SHP77 treated with DMSO at 0.1 percent for 48 hours (cell line): ENCODE measurements at regions not wholly inside any gene's neighbourhood (a gene's known extent, or its start where the extent isn't known, plus 50 kb on each side); places are given as distances from the start of the nearest gene placed in this dataset.
"Not testable (repeated sequence)": the region's sequence is repeated elsewhere in the genome, so short reads cannot be mapped to it uniquely, and the experiment has no call there.

ENCODE experiments used
- DNase-seq: peaks from one replicate; lab custom pipeline; 2025; lab: John Stamatoyannopoulos, UW

- no peak for DNase-seq
Observed at GRCh38 chr16:75924397-75924796, 198.1 kb upstream of the CPHXL start.

DNA sequence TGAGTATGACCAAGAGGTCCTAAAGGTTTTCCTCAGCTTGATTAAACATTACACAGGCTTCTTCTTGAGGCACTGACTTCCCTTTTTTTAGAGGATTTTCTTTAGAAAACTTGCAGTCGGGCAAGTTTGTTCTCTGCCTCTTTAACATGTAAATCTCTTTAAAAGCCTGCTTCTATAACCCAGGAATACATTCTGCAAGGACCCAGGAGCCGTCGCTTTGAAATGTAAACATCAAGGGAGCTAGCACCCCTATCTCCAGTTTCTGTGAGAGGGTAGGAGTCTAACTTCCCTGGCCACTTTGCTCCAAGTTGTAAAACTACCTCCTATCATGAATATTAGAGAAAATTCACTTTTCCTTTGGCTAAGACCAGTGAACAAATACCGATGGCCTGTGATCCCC lies 201.5 kb upstream of the CPHXL start:
- DNase-seq: no peak

GRCh38 chr16:75928295-75928694 lies 202.0 kb upstream of the CPHXL start:
- no peak for DNase-seq

GRCh38 chr16:75929046-75929445 lies 202.8 kb upstream of the CPHXL start:
- DNase-seq: no peak

GRCh38 chr16:75931043-75931442 lies 204.8 kb upstream of the CPHXL start:
- DNase-seq: no peak

DNA sequence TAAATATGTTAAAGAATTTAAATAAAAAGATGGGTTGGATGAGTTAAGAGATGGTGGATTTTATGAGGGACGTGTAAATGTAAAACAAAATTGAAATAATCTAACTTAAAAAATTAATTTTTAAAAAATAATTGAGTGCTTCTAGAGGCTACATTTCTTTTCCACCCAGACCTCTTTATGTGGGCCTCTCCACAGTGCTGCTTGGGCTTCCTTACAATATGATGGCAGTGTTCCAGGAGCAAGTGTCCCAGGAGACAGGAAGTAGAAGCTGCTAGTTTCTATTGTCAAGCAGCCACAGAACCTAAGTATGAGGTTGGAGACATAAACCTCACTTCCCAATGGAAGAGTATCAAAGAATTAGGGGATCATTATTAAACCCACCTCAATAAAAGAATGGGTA lies 205.7 kb upstream of the CPHXL start:
- DNase-seq: no peak

GRCh38 chr16:75938818-75939217 lies 212.5 kb upstream of the CPHXL start:
- DNase-seq: no peak

DNA sequence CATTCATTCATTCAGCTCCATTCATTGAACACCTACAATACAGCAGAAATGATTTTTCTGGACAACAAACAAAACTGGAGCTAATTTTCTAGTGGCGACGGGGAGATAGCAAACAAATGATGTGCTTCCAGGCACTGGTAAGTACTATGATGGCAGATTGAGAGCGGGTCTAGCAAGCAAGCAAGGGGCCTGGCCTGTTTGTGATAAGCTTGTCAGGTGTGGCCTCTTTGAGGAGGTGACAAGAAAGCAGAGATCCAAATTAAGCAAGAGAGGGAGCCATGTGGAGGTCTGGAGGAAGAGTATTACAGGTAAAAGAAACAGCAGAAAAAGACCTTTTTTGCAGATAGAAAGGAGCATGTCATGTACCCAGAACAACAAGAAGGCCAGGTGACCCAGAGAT lies 216.1 kb upstream of the CPHXL start:
- no peak for DNase-seq

DNA sequence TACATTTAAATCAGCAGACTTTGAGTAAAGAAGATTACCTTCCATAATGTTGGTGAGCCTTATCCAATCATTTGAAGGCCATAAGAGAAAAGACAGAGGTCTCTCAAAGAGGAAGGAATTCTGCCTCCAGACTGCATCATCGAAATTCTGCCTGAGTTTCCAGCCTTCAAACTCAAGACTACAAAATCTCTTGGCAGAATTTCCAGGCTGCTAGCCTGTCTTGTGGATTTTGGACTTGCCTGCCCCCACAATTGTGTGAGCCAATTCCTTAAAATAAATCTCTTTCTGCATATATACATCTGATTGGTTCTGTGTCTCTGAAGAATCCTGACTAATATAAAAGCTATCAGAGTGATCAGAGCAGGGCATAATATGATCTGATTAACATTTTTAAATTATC lies 216.6 kb upstream of the CPHXL start:
- no peak for DNase-seq

- no peak for DNase-seq
Observed at GRCh38 chr16:75943705-75944514, 217.6 kb upstream of the CPHXL start.

GRCh38 chr16:75945916-75946457 lies 219.7 kb upstream of the CPHXL start:
- DNase-seq: no peak

GRCh38 chr16:75947626-75948239 lies 221.4 kb upstream of the CPHXL start:
- DNase-seq: no peak

DNA sequence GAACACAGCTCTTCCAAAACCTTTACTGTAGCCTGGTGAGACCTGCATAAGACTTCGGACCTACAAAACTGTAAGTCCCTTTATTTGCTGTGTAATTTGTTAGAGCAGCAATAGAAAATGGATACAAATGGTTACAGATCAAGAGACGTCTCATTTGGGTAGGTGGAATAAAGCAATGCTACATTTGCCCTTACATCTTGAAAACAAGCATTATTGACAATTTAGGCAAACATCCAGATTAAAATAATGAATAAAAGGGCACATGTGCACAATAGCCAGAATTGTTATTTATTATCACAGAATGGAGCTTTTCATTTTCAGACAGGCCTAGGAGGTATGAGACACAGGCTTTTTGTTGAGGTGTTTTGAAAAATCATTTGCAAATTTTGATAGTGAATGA lies 222.2 kb upstream of the CPHXL start:
- DNase-seq: no peak

DNA sequence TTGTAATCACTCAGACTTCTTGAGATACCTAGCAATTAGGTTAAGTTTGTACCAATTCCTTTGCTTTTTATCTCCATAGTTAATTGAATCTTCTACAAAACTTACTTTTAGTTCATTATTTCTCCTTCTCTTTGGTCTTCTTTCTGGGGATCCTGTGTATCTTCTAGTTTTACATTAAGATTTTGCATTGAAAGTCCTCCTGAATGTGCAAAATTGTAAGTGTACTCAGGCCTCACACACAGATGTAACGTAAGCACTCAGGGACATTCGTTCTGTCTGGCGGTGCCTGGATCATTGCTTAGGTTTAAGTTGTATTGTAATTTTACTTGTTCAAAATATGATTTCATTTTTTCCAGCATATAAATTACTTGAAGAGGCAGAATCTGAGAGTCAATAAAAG lies 222.6 kb upstream of the CPHXL start:
- DNase-seq: no peak

- no peak for DNase-seq
Observed at GRCh38 chr16:75952124-75952523, 225.8 kb upstream of the CPHXL start.

DNA sequence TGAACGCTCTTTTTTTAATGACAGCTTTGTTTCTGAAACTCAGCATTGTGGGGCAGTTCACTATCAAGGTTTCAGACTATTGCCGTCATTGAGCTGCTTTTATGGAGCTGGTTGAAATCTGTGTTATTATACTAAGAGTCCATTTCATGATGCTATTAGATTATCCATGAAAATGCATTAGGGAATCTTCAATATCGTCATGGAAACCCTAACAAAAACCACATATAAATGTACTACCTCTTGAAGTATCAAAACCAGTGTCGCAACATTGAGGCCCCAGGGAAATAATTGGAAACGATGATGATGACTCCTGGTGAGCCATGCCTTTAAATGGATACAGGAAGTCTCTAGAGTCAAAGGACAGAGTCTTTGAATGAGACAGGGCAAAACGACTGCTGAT lies 231.6 kb upstream of the CPHXL start:
- no peak for DNase-seq

GRCh38 chr16:75965504-75966374 lies 239.4 kb upstream of the CPHXL start:
- DNase-seq: no peak

- DNase-seq: not testable (repeated sequence)
Observed at GRCh38 chr16:75969120-75969519, 242.8 kb upstream of the CPHXL start.

GRCh38 chr16:75971334-75971733 lies 245.0 kb upstream of the CPHXL start:
- no peak for DNase-seq

GRCh38 chr16:75983296-75983695 lies 257.0 kb upstream of the CPHXL start:
- DNase-seq: no peak

- DNase-seq: no peak
Observed at GRCh38 chr16:75983741-75984381, 257.6 kb upstream of the CPHXL start.

GRCh38 chr16:75987323-75987722 lies 261.0 kb upstream of the CPHXL start:
- no peak for DNase-seq
